ENCODE measurements at regions not wholly inside any gene's neighbourhood (a gene's known extent, or its start where the extent isn't known, plus 50 kb on each side); places are given as distances from the start of the nearest gene placed in this dataset.

- Mint-ChIP-seq H3K27ac (no peak overlapping the region), H3K9me3 (peaks cover 17 to 22% of the 10 kb centered on the region in 2 experiments), H3K4me3 (no peak overlapping the region), H3K27me3 (ENCODE audit: low read depth) (no peaks in the 10 kb centered on the region; the same call in none of the 2 replicates), H3K4me1 (peaks cover 8 to 13% of the 10 kb centered on the region in 2 experiments), H3K36me3 (ENCODE audit: insufficient read depth in 1 of 3, low read depth in 3 of 3) (peaks cover 2 to 15% (median 9%) of the 10 kb centered on the region in 3 experiments; a peak in 5 of 7 replicates)
- no peak for TF ChIP-seq CTCF (conservative IDR thresholded peaks at IDR 0.05)
- Histone ChIP-seq H4K5ac (ENCODE audit: insufficient read length, low read depth, low read length) (no peak overlapping the region), H4K91ac (ENCODE audit: insufficient read length, low read depth, low read length) (no peak overlapping the region), H3K27ac (ENCODE audit: insufficient read length, low read depth, low read length) (no peak overlapping the region), H4K20me1 (ENCODE audit: control insufficient read depth, insufficient read depth, insufficient read length) (no peaks in the 10 kb centered on the region), H3K4me2 (ENCODE audit: insufficient read depth, insufficient read length, low read length) (no peak overlapping the region), H3K56ac (ENCODE audit: insufficient read length, low read depth, low read length) (no peak overlapping the region), H3K79me1 (ENCODE audit: insufficient read depth, low read depth, low read length, poor library complexity, severe bottlenecking) (no peaks in the 10 kb centered on the region), H3K9ac (ENCODE audit: extremely low read depth, insufficient read length, low read length) (no peak overlapping the region), H3K23ac (ENCODE audit: insufficient read length, low read depth, low read length) (no peak overlapping the region), H2BK5ac (ENCODE audit: insufficient read length, low read length) (no peak overlapping the region), H2AFZ (ENCODE audit: low read length) (no peak overlapping the region), H3K18ac (ENCODE audit: insufficient read length, low read depth, low read length) (no peak overlapping the region), H2BK20ac (ENCODE audit: low read depth, low read length, poor library complexity, severe bottlenecking) (no peak overlapping the region), H3K79me2 (ENCODE audit: insufficient read depth, low read length) (no peaks in the 10 kb centered on the region), H3K27me3 (ENCODE audit: insufficient read depth, low read length) (no peaks in the 10 kb centered on the region), H2AK5ac (ENCODE audit: insufficient read length, low read length) (no peak overlapping the region), H3K23me2 (ENCODE audit: insufficient read length, low read depth, low read length, poor library complexity, severe bottlenecking) (no peaks in the 10 kb centered on the region), H3K9me3 (ENCODE audit: control insufficient read depth, low read depth, low read length) (peaks cover 7% of the 10 kb centered on the region), H4K8ac (replicated peaks; ENCODE audit: insufficient read length, low read depth, low read length) (no peak overlapping the region), H2BK12ac (ENCODE audit: insufficient read length, low read depth, low read length) (no peak overlapping the region), H3K14ac (ENCODE audit: insufficient read depth, low read length) (no peak overlapping the region), H2BK120ac (ENCODE audit: low read depth, low read length, poor library complexity, severe bottlenecking) (no peak overlapping the region), H3K4ac (ENCODE audit: low read depth, low read length) (no peak overlapping the region), H3T11ph (ENCODE audit: low read length) (no peak overlapping the region), H3K4me1 (ENCODE audit: insufficient read depth, low read length) (no peaks in the 10 kb centered on the region), H2BK15ac (ENCODE audit: low read depth, low read length) (no peak overlapping the region)
- no CpG with 5 or more reads among the region's 3 CpGs for WGBS (ENCODE audit: extremely low coverage, insufficient read length, low lambda C conversion rate)
- no peak for DNase-seq
Measured at GRCh38 chr6:151185148-151185547, 54.6 kb upstream of the AKAP12 start.

All from H9 (cell line).